SHP77 treated with DMSO at 0.1 percent for 48 hours (cell line): ENCODE measurements at regions not wholly inside any gene's neighbourhood (a gene's known extent, or its start where the extent isn't known, plus 50 kb on each side); places are given as distances from the start of the nearest gene placed in this dataset.
A peak's percentile ranks its signal among the peaks of the same experiment; 100 is the strongest.

ENCODE experiments used
- DNase-seq: peaks from one replicate; lab custom pipeline; 2025; lab: John Stamatoyannopoulos, UW

GRCh38 chr2:121900391-121900790 is 144.9 kb downstream of the TSN start:
- DNase-seq, result no peak

- no peak for DNase-seq
These were observed 146.7 kb downstream of the TSN start for GRCh38 chr2:121902171-121902591.

- no peak for DNase-seq
These were observed 147.2 kb downstream of the TSN start for GRCh38 chr2:121902616-121903015.

- DNase-seq, result peak; percentile 21
These were observed 147.7 kb downstream of the TSN start for GRCh38 chr2:121903037-121903689.

GRCh38 chr2:121904656-121905055 is 149.2 kb downstream of the TSN start:
- no peak for DNase-seq

- DNase-seq, result no peak
These were observed 149.8 kb downstream of the TSN start for GRCh38 chr2:121905201-121905600.

- no peak for DNase-seq
These were observed 150.7 kb downstream of the TSN start for GRCh38 chr2:121906170-121906569.

- no peak for DNase-seq
These were observed 152.5 kb downstream of the TSN start for GRCh38 chr2:121907928-121908327.

- DNase-seq, result no peak
These were observed 154.7 kb downstream of the TSN start for GRCh38 chr2:121910139-121910538.

- DNase-seq, result no peak
These were observed 155.6 kb downstream of the TSN start for GRCh38 chr2:121911036-121911435.

- DNase-seq, result no peak
These were observed 161.7 kb downstream of the TSN start for GRCh38 chr2:121917143-121917542.

GRCh38 chr2:121918231-121918630 is 162.8 kb downstream of the TSN start:
- DNase-seq, result no peak

- DNase-seq, result no peak
These were observed 164.4 kb downstream of the TSN start for GRCh38 chr2:121919803-121920202.

GRCh38 chr2:121925466-121925865 is 170.0 kb downstream of the TSN start:
- no peak for DNase-seq

GRCh38 chr2:121943285-121943684 is 187.8 kb downstream of the TSN start:
- no peak for DNase-seq

- no peak for DNase-seq
These were observed 188.8 kb downstream of the TSN start for GRCh38 chr2:121944072-121944831.

GRCh38 chr2:121947674-121948073 is 192.2 kb downstream of the TSN start:
- DNase-seq, result no peak

GRCh38 chr2:121949271-121949670 is 193.8 kb downstream of the TSN start:
- DNase-seq, result no peak

GRCh38 chr2:121955426-121955825 is 200.0 kb downstream of the TSN start:
- DNase-seq, result peak; percentile 1

- DNase-seq, result no peak
These were observed 200.4 kb downstream of the TSN start for GRCh38 chr2:121955872-121956271.

GRCh38 chr2:121960251-121960650 is 204.8 kb downstream of the TSN start:
- DNase-seq, result no peak

GRCh38 chr2:121961761-121962160 is 206.3 kb downstream of the TSN start:
- no peak for DNase-seq

- no peak for DNase-seq
These were observed 210.2 kb downstream of the TSN start for GRCh38 chr2:121965661-121966060.

- DNase-seq, result no peak
These were observed 211.2 kb downstream of the TSN start for GRCh38 chr2:121966663-121967062.
